OCI-LY1 (cell line): ENCODE measurements at regions not wholly inside any gene's neighbourhood (a gene's known extent, or its start where the extent isn't known, plus 50 kb on each side); places are given as distances from the start of the nearest gene placed in this dataset.

Source experiments
- H2AFZ ChIP-seq: fragments of 200-600 bp; sonication (generic), shearing (Covaris generic); 2 replicates; pipeline ENCODE4 v1.6.0; 2014; ENCODE audit warnings: antibody characterized with exemption, mild to moderate bottlenecking, low read length
- H3F3A ChIP-seq: fragments of 200-600 bp; sonication (generic), shearing (Covaris generic); 2 replicates; pipeline ENCODE4 v1.6.0; 2014; ENCODE audit warnings: mild to moderate bottlenecking, antibody characterized with exemption, low read length, moderate library complexity; ENCODE audit not compliant: insufficient read depth
- H3K27ac ChIP-seq: fragments of 200-600 bp; sonication (generic); 2 replicates; pipeline ENCODE4 v1.5.1; 2014; ENCODE audit warnings: low read length, mixed run types, mild to moderate bottlenecking, low read depth; ENCODE audit not compliant: poor library complexity, severe bottlenecking
- H3K27me3 ChIP-seq: fragments of 200-600 bp; sonication (generic); 2 replicates; pipeline ENCODE4 v1.6.0; 2014; ENCODE audit warnings: antibody characterized with exemption, mild to moderate bottlenecking, low read length, moderate library complexity; ENCODE audit not compliant: insufficient read depth
- H3K36me3 ChIP-seq: fragments of 200-600 bp; sonication (generic); 2 replicates; pipeline ENCODE4 v1.6.1; 2014; ENCODE audit warnings: mild to moderate bottlenecking, antibody characterized with exemption, low read length, moderate library complexity, mixed read lengths; ENCODE audit not compliant: insufficient read depth
- H3K4me1 ChIP-seq: fragments of 200-600 bp; sonication (generic); 2 replicates; pipeline ENCODE4 v1.5.1; 2014; ENCODE audit warnings: mild to moderate bottlenecking, low read length, moderate library complexity; ENCODE audit not compliant: insufficient read depth, severe bottlenecking
- H3K4me2 ChIP-seq: fragments of 200-600 bp; sonication (generic), shearing (Covaris generic); 2 replicates; pipeline ENCODE4 v1.6.1; 2014; ENCODE audit warnings: low read length
- H3K4me3 ChIP-seq: fragments of 200-600 bp; sonication (generic); 2 replicates; pipeline ENCODE4 v1.5.1; 2014; ENCODE audit warnings: low read length, low read depth, mild to moderate bottlenecking, mixed read lengths; ENCODE audit not compliant: poor library complexity, severe bottlenecking
- H3K79me2 ChIP-seq: fragments of 200-600 bp; shearing (Covaris generic); 2 replicates; pipeline ENCODE4 v1.6.1; 2016; ENCODE audit warnings: mixed run types, low read length, mixed read lengths; ENCODE audit not compliant: insufficient read depth
- H3K9ac ChIP-seq: fragments of 200-600 bp; sonication (generic), shearing (Covaris generic); 2 replicates; pipeline ENCODE4 v1.6.1; 2014; ENCODE audit warnings: mild to moderate bottlenecking, low read length, mixed read lengths
- H3K9me2 ChIP-seq: fragments of 200-600 bp; sonication (generic), shearing (Covaris generic); 2 replicates; pipeline ENCODE4 v1.6.1; 2014; ENCODE audit warnings: low read depth, mild to moderate bottlenecking, low read length, mixed read lengths
- H3K9me3 ChIP-seq: fragments of 200-600 bp; shearing (Covaris generic); 2 replicates; pipeline ENCODE4 v1.6.1; 2014; ENCODE audit warnings: low read length, mixed read lengths
- H4K20me1 ChIP-seq: fragments of 200-600 bp; sonication (generic), shearing (Covaris generic); 2 replicates; pipeline ENCODE4 v1.6.0; 2016; ENCODE audit warnings: mild to moderate bottlenecking, low read length; ENCODE audit not compliant: insufficient read depth
- CTCF ChIP-seq: fragments of 200-600 bp; sonication (generic), shearing (Covaris generic); IDR thresholded peaks from 2 replicates; pipeline ENCODE4 v1.5.1; 2017; ENCODE audit warnings: mild to moderate bottlenecking, antibody characterized with exemption, low read length, moderate library complexity, mixed read lengths
- EZH2 ChIP-seq: fragments of 200-600 bp; sonication (generic), shearing (Covaris generic); IDR thresholded peaks from 2 replicates; pipeline ENCODE4 v1.8.0; 2017; ENCODE audit warnings: borderline replicate concordance, mixed run types, mild to moderate bottlenecking, antibody characterized with exemption, low read length, moderate library complexity, mixed read lengths

GRCh38 chr3:64393193-64393592 lies 167.9 kb upstream of the PRICKLE2 start:
- TF ChIP-seq EZH2 (no peak), CTCF (no peak)
- no peaks in the 10 kb centered on the region for H4K20me1 ChIP-seq
- no peak overlapping the region for H3K4me3 ChIP-seq
- no peaks in the 10 kb centered on the region for H3K36me3 ChIP-seq
- no peaks in the 10 kb centered on the region for H3F3A ChIP-seq
- H3K9ac ChIP-seq: no peak overlapping the region
- H3K4me1 ChIP-seq: no peaks in the 10 kb centered on the region
- H3K4me2 ChIP-seq: no peak overlapping the region
- H3K9me2 ChIP-seq: no peaks in the 10 kb centered on the region
- no peaks in the 10 kb centered on the region for H3K79me2 ChIP-seq
- no peak overlapping the region for H3K27ac ChIP-seq
- no peaks in the 10 kb centered on the region for H3K9me3 ChIP-seq
- no peaks in the 10 kb centered on the region for H3K27me3 ChIP-seq
- H2AFZ ChIP-seq: no peak overlapping the region

GRCh38 chr3:64392001-64392400 lies 166.7 kb upstream of the PRICKLE2 start:
- no peaks in the 10 kb centered on the region for H3K79me2 ChIP-seq
- H3K4me3 ChIP-seq: no peak overlapping the region
- H3K27me3 ChIP-seq: no peaks in the 10 kb centered on the region
- no peaks in the 10 kb centered on the region for H4K20me1 ChIP-seq
- no peak overlapping the region for H3K4me2 ChIP-seq
- no peak overlapping the region for H2AFZ ChIP-seq
- H3K27ac ChIP-seq: no peak overlapping the region
- H3K9me3 ChIP-seq: no peaks in the 10 kb centered on the region
- no peak for TF ChIP-seq EZH2
- TF ChIP-seq CTCF: no peak
- H3F3A ChIP-seq: no peaks in the 10 kb centered on the region
- no peaks in the 10 kb centered on the region for H3K36me3 ChIP-seq
- no peak overlapping the region for H3K9ac ChIP-seq
- no peaks in the 10 kb centered on the region for H3K9me2 ChIP-seq
- no peaks in the 10 kb centered on the region for H3K4me1 ChIP-seq

- no peak overlapping the region for H3K4me2 ChIP-seq
These were observed 165.6 kb upstream of the PRICKLE2 start for GRCh38 chr3:64390893-64391292.

More at GRCh38 chr3:64390893-64391292, 165.6 kb upstream of the PRICKLE2 start:
- no peaks in the 10 kb centered on the region for H3K79me2 ChIP-seq
- no peak overlapping the region for H3K9ac ChIP-seq
- no peak overlapping the region for H3K27ac ChIP-seq
- TF ChIP-seq EZH2 (no peak), CTCF (no peak)
- H3K9me2 ChIP-seq: no peaks in the 10 kb centered on the region
- no peaks in the 10 kb centered on the region for H3F3A ChIP-seq
- no peaks in the 10 kb centered on the region for H4K20me1 ChIP-seq
- no peak overlapping the region for H3K4me3 ChIP-seq
- no peak overlapping the region for H2AFZ ChIP-seq
- H3K27me3 ChIP-seq: no peaks in the 10 kb centered on the region
- H3K4me1 ChIP-seq: no peaks in the 10 kb centered on the region
- no peaks in the 10 kb centered on the region for H3K9me3 ChIP-seq
- no peaks in the 10 kb centered on the region for H3K36me3 ChIP-seq
